SK-N-SH (cell line): ENCODE measurements at regions not wholly inside any gene's neighbourhood (a gene's known extent, or its start where the extent isn't known, plus 50 kb on each side); places are given as distances from the start of the nearest gene placed in this dataset.

Experiments used
- CTCF ChIA-PET: fragments of 300-600, 350-600 bp; formaldehyde crosslinking; extraction: SDS; loops from one replicate; lab custom pipeline; 2021; lab: Yijun Ruan, JAX
- POLR2A ChIA-PET: fragments of 350-600 bp; sonication (Branson Sonifier 250); formaldehyde crosslinking; extraction: SDS; loops from one replicate; lab custom pipeline; 2020; ENCODE audit warnings: antibody characterized with exemption, inconsistent platforms; lab: Yijun Ruan, JAX
- DNase-seq: peaks from one replicate; pipeline ENCODE4 v3.0.0; 2012
- H2AFZ ChIP-seq: fragments of 200-600 bp; sonication (generic); 2 replicates; pipeline ENCODE4 v1.8.1; 2016; ENCODE audit warnings: antibody characterized with exemption, mild to moderate bottlenecking, low read depth
- H3F3A ChIP-seq: fragments of 200-600 bp; sonication (generic); replicated peaks from 2 replicates; pipeline ENCODE3; 2016; ENCODE audit warnings: antibody characterized with exemption, mild to moderate bottlenecking; ENCODE audit not compliant: insufficient read depth
- H3K27ac ChIP-seq, 2 experiments: fragments of 200-500 bp in 1 of 2; fragments of 200-600 bp in 1 of 2; sonication (Bioruptor generic) in 1 of 2; sonication (generic), shearing (Covaris generic) in 1 of 2; 2 replicates each; pipeline versions ENCODE4 v1.5.1 to v1.6.1; 2014 to 2016; ENCODE audit warnings: low read depth in 2 of 2, inconsistent platforms in 1 of 2, low read length in 1 of 2, mild to moderate bottlenecking in 1 of 2, mixed read lengths in 1 of 2
- H3K27me3 ChIP-seq: fragments of 200-600 bp; sonication (generic), shearing (Covaris generic); 2 replicates; pipeline ENCODE4 v1.6.1; 2016; ENCODE audit warnings: mixed run types; ENCODE audit not compliant: insufficient read depth
- H3K36me3 ChIP-seq, 2 experiments: fragments of 200-500 bp in 1 of 2; fragments of 200-600 bp in 1 of 2; sonication (Bioruptor generic) in 1 of 2; sonication (generic) in 1 of 2; replicated peaks in 1 of 2; 2 replicates each; pipeline versions ENCODE3 to v1.5.1; 2014 to 2016; ENCODE audit warnings: low read length in 1 of 2, mild to moderate bottlenecking in 1 of 2; ENCODE audit not compliant: insufficient read depth in 2 of 2, control insufficient read depth in 1 of 2
- H3K4me1 ChIP-seq, 2 experiments: fragments of 200-500 bp in 1 of 2; fragments of 200-600 bp in 1 of 2; sonication (Bioruptor generic) in 1 of 2; sonication (generic), shearing (Covaris generic) in 1 of 2; 2 replicates each; pipeline versions ENCODE4 v1.5.1 to v1.6.1; 2014 to 2016; ENCODE audit warnings: low read depth in 1 of 2, low read length in 1 of 2, mixed run types in 1 of 2; ENCODE audit not compliant: insufficient read depth in 2 of 2, control insufficient read depth in 1 of 2
- H3K4me2 ChIP-seq: fragments of 200-600 bp; sonication (generic), shearing (Covaris generic); 2 replicates; pipeline ENCODE4 v1.6.1; 2017; ENCODE audit warnings: mixed run types
- H3K4me3 ChIP-seq, 2 experiments: fragments of 200-500 bp in 1 of 2; fragments of 200-600 bp in 1 of 2; sonication (Bioruptor generic) in 1 of 2; sonication (generic), shearing (Covaris generic) in 1 of 2; 2 replicates each; pipeline versions ENCODE4 v1.5.1 to v1.8.1; 2014 to 2016; ENCODE audit warnings: low read depth in 2 of 2, inconsistent platforms in 1 of 2, low read length in 1 of 2, mild to moderate bottlenecking in 1 of 2, mixed read lengths in 1 of 2, moderate library complexity in 1 of 2
- H3K79me2 ChIP-seq: fragments of 200-600 bp; sonication (generic); 2 replicates; pipeline ENCODE4 v1.8.1; 2017; ENCODE audit warnings: mild to moderate bottlenecking; ENCODE audit not compliant: insufficient read depth
- H3K9ac ChIP-seq: fragments of 200-600 bp; sonication (generic); 2 replicates; pipeline ENCODE4 v1.6.1; 2017; ENCODE audit warnings: mixed run types
- H3K9me2 ChIP-seq: fragments of 200-600 bp; sonication (generic); 2 replicates; pipeline ENCODE4 v1.6.1; 2017; ENCODE audit warnings: mixed run types
- H3K9me3 ChIP-seq: fragments of 200-600 bp; sonication (generic); 2 replicates; pipeline ENCODE4 v1.6.1; 2017; ENCODE audit warnings: mixed run types, mild to moderate bottlenecking, moderate library complexity
- H4K20me1 ChIP-seq: fragments of 200-600 bp; sonication (generic); 2 replicates; pipeline ENCODE4 v1.6.1; 2017; ENCODE audit warnings: mild to moderate bottlenecking, mixed run types; ENCODE audit not compliant: insufficient read depth
- CTCF ChIP-seq: fragments of 200-600 bp; sonication (generic); IDR thresholded peaks from 2 replicates; pipeline ENCODE4 v1.6.1; 2017; ENCODE audit warnings: antibody characterized with exemption, mild to moderate bottlenecking, moderate library complexity
- ELF1 ChIP-seq: IDR thresholded peaks from 2 replicates; pipeline ENCODE4 v1.4.0; 2012
- GABPA ChIP-seq: IDR thresholded peaks from 2 replicates; pipeline ENCODE4 v1.4.0; 2012; ENCODE audit warnings: low read depth, mild to moderate bottlenecking
- JUND ChIP-seq: IDR thresholded peaks from 2 replicates; pipeline ENCODE4 v1.4.0; 2012
- MAX ChIP-seq: IDR thresholded peaks from 2 replicates; pipeline ENCODE4 v1.4.0; 2012; ENCODE audit warnings: low read depth
- MXI1 ChIP-seq: IDR thresholded peaks from 2 replicates; pipeline ENCODE4 v1.6.1; 2012; ENCODE audit warnings: mild to moderate bottlenecking, low read depth, low read length, improper control_type of control experiment
- NFIC ChIP-seq: IDR thresholded peaks from 2 replicates; pipeline ENCODE4 v1.4.0; 2012; ENCODE audit warnings: borderline replicate concordance
- RAD21 ChIP-seq: IDR thresholded peaks from 2 replicates; pipeline ENCODE4 v1.6.1; 2012; ENCODE audit warnings: mild to moderate bottlenecking, low read length
- RXRA ChIP-seq: IDR thresholded peaks from 2 replicates; pipeline ENCODE4 v1.4.0; 2012; ENCODE audit warnings: low read depth, mild to moderate bottlenecking, borderline replicate concordance
- TEAD4 ChIP-seq: IDR thresholded peaks from 2 replicates; pipeline ENCODE4 v1.4.0; 2012; ENCODE audit warnings: mild to moderate bottlenecking, borderline replicate concordance; ENCODE audit not compliant: insufficient read depth
- USF2 ChIP-seq: fragments of 150-350 bp; IDR thresholded peaks from 2 replicates; pipeline ENCODE4 v1.6.1; 2017; ENCODE audit warnings: antibody characterized with exemption, low read length, low read depth, borderline replicate concordance
- YY1 ChIP-seq: IDR thresholded peaks from 2 replicates; pipeline ENCODE4 v1.4.0; 2012; ENCODE audit warnings: low read depth, mild to moderate bottlenecking
- ZBTB33 ChIP-seq: IDR thresholded peaks from 2 replicates; pipeline ENCODE4 v1.4.0; 2012; ENCODE audit warnings: low read depth, borderline replicate concordance
- WGBS: methylation state at CpG from one replicate; pipeline ENCODE4 v1.1.6; 2017; ENCODE audit warnings: low lambda C conversion rate; 5-methylcytosine and 5-hydroxymethylcytosine counted together

- POLR2A ChIA-PET: no interaction called here
- Histone ChIP-seq H3K9me3 (no peaks in the 10 kb centered on the region), H3K9me2 (no peaks in the 10 kb centered on the region), H3K4me2 (no peak overlapping the region), H3K36me3 (no peaks in the 10 kb centered on the region), H4K20me1 (no peaks in the 10 kb centered on the region), H3K4me3 (no peak overlapping the region), H3K27ac (no peak overlapping the region), H3K4me1 (no peaks in the 10 kb centered on the region; a peak in 1 of 4 replicates), H3K27me3 (no peaks in the 10 kb centered on the region), H2AFZ (no peak overlapping the region), H3F3A (no peaks in the 10 kb centered on the region), H3K79me2 (no peaks in the 10 kb centered on the region), H3K9ac (no peak overlapping the region)
- CTCF ChIA-PET: no interaction called here
- no peak for DNase-seq
- 51% methylated on average over 3 of the region's 3 CpGs for WGBS
- no peak for TF ChIP-seq GABPA
- no peak for TF ChIP-seq RXRA
- TF ChIP-seq MAX: no peak
- TF ChIP-seq MXI1: no peak
- no peak for TF ChIP-seq TEAD4
- TF ChIP-seq JUND: no peak
- TF ChIP-seq USF2: no peak
- no peak for TF ChIP-seq YY1
- no peak for TF ChIP-seq ELF1
These were observed 765.8 kb upstream of the ROBO1 start for GRCh38 chr3:80533553-80533952.

- Histone ChIP-seq H2AFZ (no peak overlapping the region), H3K27ac (peak overlapping the region in 1 of 2 experiments; percentile 75; a peak in 2 of 4 replicates), H3K4me2 (no peak overlapping the region), H3F3A (no peaks in the 10 kb centered on the region), H3K27me3 (no peaks in the 10 kb centered on the region), H3K4me1 (no peaks in the 10 kb centered on the region; a peak in 1 of 4 replicates), H3K9me3 (no peaks in the 10 kb centered on the region), H3K9me2 (no peaks in the 10 kb centered on the region), H3K79me2 (no peaks in the 10 kb centered on the region), H3K4me3 (no peak overlapping the region), H4K20me1 (no peaks in the 10 kb centered on the region), H3K36me3 (no peaks in the 10 kb centered on the region), H3K9ac (no peak overlapping the region)
- 71% methylated on average over 4 of the region's 4 CpGs for WGBS
- TF ChIP-seq NFIC: no peak
- TF ChIP-seq CTCF: peak; percentile 48
- no peak for TF ChIP-seq ZBTB33
- TF ChIP-seq MXI1: no peak
- peak; percentile 40 for TF ChIP-seq RAD21
- ChIA-PET POLR2A (no interaction called here), CTCF (interaction anchor here (0.9 to 1.3 kb wide), 5 partner anchors 9 to 150 kb away, joined by 3 to 4 read pairs (median 3); no protein-coding TSS in a partner anchor)
- DNase-seq: no peak
These were observed 758.4 kb upstream of the ROBO1 start for GRCh38 chr3:80526153-80526552.
